ENCODE measurements at regions not wholly inside any gene's neighbourhood (a gene's known extent, or its start where the extent isn't known, plus 50 kb on each side); places are given as distances from the start of the nearest gene placed in this dataset.
A peak's percentile ranks its signal among the peaks of the same experiment; 100 is the strongest.

- Histone ChIP-seq H3K9ac (ENCODE audit: low read depth in 1 of 3, low read length in 3 of 3) (no peak overlapping the region), H3K27ac (ENCODE audit: low read depth, low read length) (no peak overlapping the region), H3K4me1 (ENCODE audit: control insufficient read depth in 3 of 3, insufficient read depth in 3 of 3, low read length in 3 of 3) (no peaks in the 10 kb centered on the region), H3K9me3 (ENCODE audit: control insufficient read depth in 3 of 3, low read length in 3 of 3) (no peaks in the 10 kb centered on the region), H3K36me3 (ENCODE audit: control insufficient read depth in 3 of 3, insufficient read depth in 3 of 3, low read length in 3 of 3) (no peaks in the 10 kb centered on the region), H3K4me3 (ENCODE audit: low read length in 3 of 3) (no peak overlapping the region), H3K27me3 (ENCODE audit: control insufficient read depth in 3 of 3, insufficient read depth in 3 of 3, low read length in 3 of 3) (peaks cover 0 to 11% (median 3%) of the 10 kb centered on the region in 3 donors)
Measured at GRCh38 chr11:70585236-70585545, 186.9 kb downstream of the CTTN start.

- Histone ChIP-seq H3K4me1 (ENCODE audit: control insufficient read depth in 3 of 3, insufficient read depth in 3 of 3, low read length in 3 of 3) (no peaks in the 10 kb centered on the region), H3K9me3 (ENCODE audit: control insufficient read depth in 3 of 3, low read length in 3 of 3) (no peaks in the 10 kb centered on the region), H3K27me3 (ENCODE audit: control insufficient read depth in 3 of 3, insufficient read depth in 3 of 3, low read length in 3 of 3) (peaks cover 0 to 11% (median 3%) of the 10 kb centered on the region in 3 donors), H3K9ac (ENCODE audit: low read depth in 1 of 3, low read length in 3 of 3) (no peak overlapping the region), H3K36me3 (ENCODE audit: control insufficient read depth in 3 of 3, insufficient read depth in 3 of 3, low read length in 3 of 3) (no peaks in the 10 kb centered on the region), H3K4me3 (ENCODE audit: low read length in 3 of 3) (no peak overlapping the region), H3K27ac (ENCODE audit: low read depth, low read length) (no peak overlapping the region)
Measured at GRCh38 chr11:70586261-70587074, 188.1 kb downstream of the CTTN start.

GRCh38 chr11:70587075-70587389 is 188.7 kb downstream of the CTTN start:
- no peak overlapping the region for H3K9ac ChIP-seq (ENCODE audit: low read depth in 1 of 3, low read length in 3 of 3)
- H3K36me3 ChIP-seq (ENCODE audit: control insufficient read depth in 3 of 3, insufficient read depth in 3 of 3, low read length in 3 of 3): no peaks in the 10 kb centered on the region
- H3K27me3 ChIP-seq (ENCODE audit: control insufficient read depth in 3 of 3, insufficient read depth in 3 of 3, low read length in 3 of 3): peaks cover 0 to 11% (median 3%) of the 10 kb centered on the region in 3 donors
- H3K4me1 ChIP-seq (ENCODE audit: control insufficient read depth in 3 of 3, insufficient read depth in 3 of 3, low read length in 3 of 3): no peaks in the 10 kb centered on the region
- H3K4me3 ChIP-seq (ENCODE audit: low read length in 3 of 3): no peak overlapping the region
- H3K27ac ChIP-seq (ENCODE audit: low read depth, low read length): no peak overlapping the region
- no peaks in the 10 kb centered on the region for H3K9me3 ChIP-seq (ENCODE audit: control insufficient read depth in 3 of 3, low read length in 3 of 3)

- Histone ChIP-seq H3K4me1 (ENCODE audit: control insufficient read depth in 3 of 3, insufficient read depth in 3 of 3, low read length in 3 of 3) (peaks cover 5 to 21% (median 11%) of the 10 kb centered on the region in 3 donors), H3K36me3 (ENCODE audit: control insufficient read depth in 3 of 3, insufficient read depth in 3 of 3, low read length in 3 of 3) (no peaks in the 10 kb centered on the region), H3K27me3 (ENCODE audit: control insufficient read depth in 3 of 3, insufficient read depth in 3 of 3, low read length in 3 of 3) (peaks cover 0 to 22% (median 0%) of the 10 kb centered on the region in 3 donors), H3K4me3 (ENCODE audit: low read length in 3 of 3) (no peak overlapping the region), H3K27ac (ENCODE audit: low read depth, low read length) (no peak overlapping the region), H3K9me3 (ENCODE audit: control insufficient read depth in 3 of 3, low read length in 3 of 3) (no peaks in the 10 kb centered on the region), H3K9ac (ENCODE audit: low read depth in 1 of 3, low read length in 3 of 3) (no peak overlapping the region)
Measured at GRCh38 chr11:70590356-70590991, 192.1 kb downstream of the CTTN start.

- peaks cover 0 to 20% (median 0%) of the 10 kb centered on the region in 3 donors for H3K27me3 ChIP-seq (ENCODE audit: control insufficient read depth in 3 of 3, insufficient read depth in 3 of 3, low read length in 3 of 3)
- no peaks in the 10 kb centered on the region for H3K36me3 ChIP-seq (ENCODE audit: control insufficient read depth in 3 of 3, insufficient read depth in 3 of 3, low read length in 3 of 3)
- no peaks in the 10 kb centered on the region for H3K9me3 ChIP-seq (ENCODE audit: control insufficient read depth in 3 of 3, low read length in 3 of 3)
Measured at GRCh38 chr11:70592641-70593165, 194.4 kb downstream of the CTTN start.

GRCh38 chr11:70593446-70593983 is 195.2 kb downstream of the CTTN start:
- H3K4me1 ChIP-seq (ENCODE audit: control insufficient read depth in 3 of 3, insufficient read depth in 3 of 3, low read length in 3 of 3): peaks cover 8 to 32% (median 17%) of the 10 kb centered on the region in 3 donors
- H3K36me3 ChIP-seq (ENCODE audit: control insufficient read depth in 3 of 3, insufficient read depth in 3 of 3, low read length in 3 of 3): no peaks in the 10 kb centered on the region
- peaks cover 0 to 21% (median 0%) of the 10 kb centered on the region in 3 donors for H3K27me3 ChIP-seq (ENCODE audit: control insufficient read depth in 3 of 3, insufficient read depth in 3 of 3, low read length in 3 of 3)
- H3K4me3 ChIP-seq (ENCODE audit: low read length in 3 of 3): no peak overlapping the region
- no peak overlapping the region for H3K9ac ChIP-seq (ENCODE audit: low read depth in 1 of 3, low read length in 3 of 3)
- H3K27ac ChIP-seq (ENCODE audit: low read depth, low read length): no peak overlapping the region
- H3K9me3 ChIP-seq (ENCODE audit: control insufficient read depth in 3 of 3, low read length in 3 of 3): no peaks in the 10 kb centered on the region

More at GRCh38 chr11:70592641-70593165, 194.4 kb downstream of the CTTN start:
- Histone ChIP-seq H3K9ac (ENCODE audit: low read depth in 1 of 3, low read length in 3 of 3) (no peak overlapping the region), H3K4me3 (ENCODE audit: low read length in 3 of 3) (no peak overlapping the region), H3K27ac (ENCODE audit: low read depth, low read length) (no peak overlapping the region), H3K4me1 (ENCODE audit: control insufficient read depth in 3 of 3, insufficient read depth in 3 of 3, low read length in 3 of 3) (peaks cover 8 to 32% (median 17%) of the 10 kb centered on the region in 3 donors)

- peaks cover 8 to 32% (median 17%) of the 10 kb centered on the region in 3 donors for H3K4me1 ChIP-seq (ENCODE audit: control insufficient read depth in 3 of 3, insufficient read depth in 3 of 3, low read length in 3 of 3)
- no peak overlapping the region for H3K27ac ChIP-seq (ENCODE audit: low read depth, low read length)
- H3K9ac ChIP-seq (ENCODE audit: low read depth in 1 of 3, low read length in 3 of 3): no peak overlapping the region
- H3K9me3 ChIP-seq (ENCODE audit: control insufficient read depth in 3 of 3, low read length in 3 of 3): no peaks in the 10 kb centered on the region
- no peaks in the 10 kb centered on the region for H3K36me3 ChIP-seq (ENCODE audit: control insufficient read depth in 3 of 3, insufficient read depth in 3 of 3, low read length in 3 of 3)
- H3K4me3 ChIP-seq (ENCODE audit: low read length in 3 of 3): no peak overlapping the region
- peaks cover 0 to 21% (median 0%) of the 10 kb centered on the region in 3 donors for H3K27me3 ChIP-seq (ENCODE audit: control insufficient read depth in 3 of 3, insufficient read depth in 3 of 3, low read length in 3 of 3)
Measured at GRCh38 chr11:70594031-70594430, 195.7 kb downstream of the CTTN start.

GRCh38 chr11:70594606-70595005 is 196.3 kb downstream of the CTTN start:
- Histone ChIP-seq H3K4me1 (ENCODE audit: control insufficient read depth in 3 of 3, insufficient read depth in 3 of 3, low read length in 3 of 3) (peaks cover 8 to 32% (median 17%) of the 10 kb centered on the region in 3 donors), H3K36me3 (ENCODE audit: control insufficient read depth in 3 of 3, insufficient read depth in 3 of 3, low read length in 3 of 3) (no peaks in the 10 kb centered on the region), H3K4me3 (ENCODE audit: low read length in 3 of 3) (no peak overlapping the region), H3K9me3 (ENCODE audit: control insufficient read depth in 3 of 3, low read length in 3 of 3) (no peaks in the 10 kb centered on the region), H3K9ac (ENCODE audit: low read depth in 1 of 3, low read length in 3 of 3) (no peak overlapping the region), H3K27me3 (ENCODE audit: control insufficient read depth in 3 of 3, insufficient read depth in 3 of 3, low read length in 3 of 3) (peaks cover 0 to 21% (median 0%) of the 10 kb centered on the region in 3 donors), H3K27ac (ENCODE audit: low read depth, low read length) (no peak overlapping the region)

GRCh38 chr11:70595016-70595415 is 196.7 kb downstream of the CTTN start:
- H3K36me3 ChIP-seq (ENCODE audit: control insufficient read depth in 3 of 3, insufficient read depth in 3 of 3, low read length in 3 of 3): no peaks in the 10 kb centered on the region
- no peaks in the 10 kb centered on the region for H3K9me3 ChIP-seq (ENCODE audit: control insufficient read depth in 3 of 3, low read length in 3 of 3)
- H3K4me1 ChIP-seq (ENCODE audit: control insufficient read depth in 3 of 3, insufficient read depth in 3 of 3, low read length in 3 of 3): peaks cover 8 to 32% (median 17%) of the 10 kb centered on the region in 3 donors
- no peak overlapping the region for H3K27ac ChIP-seq (ENCODE audit: low read depth, low read length)
- H3K4me3 ChIP-seq (ENCODE audit: low read length in 3 of 3): no peak overlapping the region
- H3K9ac ChIP-seq (ENCODE audit: low read depth in 1 of 3, low read length in 3 of 3): no peak overlapping the region
- H3K27me3 ChIP-seq (ENCODE audit: control insufficient read depth in 3 of 3, insufficient read depth in 3 of 3, low read length in 3 of 3): peaks cover 0 to 21% (median 0%) of the 10 kb centered on the region in 3 donors

- Histone ChIP-seq H3K27ac (ENCODE audit: low read depth, low read length) (peak overlapping the region; percentile 17), H3K4me1 (ENCODE audit: control insufficient read depth in 3 of 3, insufficient read depth in 3 of 3, low read length in 3 of 3) (peaks cover 8 to 32% (median 17%) of the 10 kb centered on the region in 3 donors), H3K36me3 (ENCODE audit: control insufficient read depth in 3 of 3, insufficient read depth in 3 of 3, low read length in 3 of 3) (no peaks in the 10 kb centered on the region), H3K9ac (ENCODE audit: low read depth in 1 of 3, low read length in 3 of 3) (peak overlapping the region in 1 of 3 donors; percentile 25), H3K9me3 (ENCODE audit: control insufficient read depth in 3 of 3, low read length in 3 of 3) (no peaks in the 10 kb centered on the region), H3K27me3 (ENCODE audit: control insufficient read depth in 3 of 3, insufficient read depth in 3 of 3, low read length in 3 of 3) (peaks cover 0 to 21% (median 0%) of the 10 kb centered on the region in 3 donors), H3K4me3 (ENCODE audit: low read length in 3 of 3) (no peak overlapping the region)
Measured at GRCh38 chr11:70595452-70595851, 197.1 kb downstream of the CTTN start.
